GM12878 (cell line): ENCODE measurements at regions not wholly inside any gene's neighbourhood (a gene's known extent, or its start where the extent isn't known, plus 50 kb on each side); places are given as distances from the start of the nearest gene placed in this dataset.

Experiments used
- CBFB ChIP-seq: IDR thresholded peaks from 2 replicates; pipeline ENCODE4 v1.6.1; 2016; ENCODE audit warnings: antibody characterized with exemption, low read depth
- RAD21 ChIP-seq: IDR thresholded peaks from 2 replicates; pipeline ENCODE4 v1.6.1; 2011; ENCODE audit warnings: mild to moderate bottlenecking, low read depth, low read length, moderate library complexity; ENCODE audit not compliant: insufficient read depth
- SRF ChIP-seq, 2 experiments: IDR thresholded peaks; 2 replicates each; pipeline ENCODE4 v1.6.1; 2011; ENCODE audit warnings: low read depth in 2 of 2, low read length in 2 of 2, mild to moderate bottlenecking in 1 of 2, moderate library complexity in 1 of 2
- YBX1 ChIP-seq: fragments of 450-650 bp; IDR thresholded peaks from 2 replicates; pipeline ENCODE4 v1.6.1; 2016; ENCODE audit warnings: antibody characterized with exemption
- TF ChIP-seq, protein P1 (sequence below): IDR thresholded peaks from 2 replicates; pipeline ENCODE4 v1.6.1; 2012; ENCODE audit warnings: improper control_type of control experiment, low read depth, low read length; ENCODE audit not compliant: insufficient replicate concordance
- TF ChIP-seq, protein P2 (sequence below): fragments of 150-350 bp; IDR thresholded peaks from 2 replicates; pipeline ENCODE4 v1.6.1; 2014; ENCODE audit warnings: mild to moderate bottlenecking, low read depth, low read length

DNA sequence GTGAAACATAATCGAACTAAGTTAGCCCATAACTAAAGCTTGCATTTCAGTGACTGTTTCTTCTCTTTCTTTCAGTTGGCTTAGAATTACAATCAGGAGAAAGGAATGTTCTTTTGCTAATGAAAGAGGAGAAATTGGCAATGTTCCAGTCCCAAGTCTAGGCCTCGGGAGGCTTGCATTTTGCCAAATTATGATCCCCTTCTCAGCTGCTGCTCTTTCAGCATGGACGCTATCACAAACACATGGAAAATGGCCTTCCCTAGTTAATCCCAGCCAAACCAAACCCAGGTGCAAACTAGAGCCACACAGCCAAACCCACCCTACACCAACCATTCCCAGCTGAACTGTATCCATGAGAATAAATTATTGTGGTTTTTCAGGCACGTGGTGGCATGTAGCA, 605.2 kb upstream of the LRRTM4 start (continued):
- TF ChIP-seq, protein P1, sequence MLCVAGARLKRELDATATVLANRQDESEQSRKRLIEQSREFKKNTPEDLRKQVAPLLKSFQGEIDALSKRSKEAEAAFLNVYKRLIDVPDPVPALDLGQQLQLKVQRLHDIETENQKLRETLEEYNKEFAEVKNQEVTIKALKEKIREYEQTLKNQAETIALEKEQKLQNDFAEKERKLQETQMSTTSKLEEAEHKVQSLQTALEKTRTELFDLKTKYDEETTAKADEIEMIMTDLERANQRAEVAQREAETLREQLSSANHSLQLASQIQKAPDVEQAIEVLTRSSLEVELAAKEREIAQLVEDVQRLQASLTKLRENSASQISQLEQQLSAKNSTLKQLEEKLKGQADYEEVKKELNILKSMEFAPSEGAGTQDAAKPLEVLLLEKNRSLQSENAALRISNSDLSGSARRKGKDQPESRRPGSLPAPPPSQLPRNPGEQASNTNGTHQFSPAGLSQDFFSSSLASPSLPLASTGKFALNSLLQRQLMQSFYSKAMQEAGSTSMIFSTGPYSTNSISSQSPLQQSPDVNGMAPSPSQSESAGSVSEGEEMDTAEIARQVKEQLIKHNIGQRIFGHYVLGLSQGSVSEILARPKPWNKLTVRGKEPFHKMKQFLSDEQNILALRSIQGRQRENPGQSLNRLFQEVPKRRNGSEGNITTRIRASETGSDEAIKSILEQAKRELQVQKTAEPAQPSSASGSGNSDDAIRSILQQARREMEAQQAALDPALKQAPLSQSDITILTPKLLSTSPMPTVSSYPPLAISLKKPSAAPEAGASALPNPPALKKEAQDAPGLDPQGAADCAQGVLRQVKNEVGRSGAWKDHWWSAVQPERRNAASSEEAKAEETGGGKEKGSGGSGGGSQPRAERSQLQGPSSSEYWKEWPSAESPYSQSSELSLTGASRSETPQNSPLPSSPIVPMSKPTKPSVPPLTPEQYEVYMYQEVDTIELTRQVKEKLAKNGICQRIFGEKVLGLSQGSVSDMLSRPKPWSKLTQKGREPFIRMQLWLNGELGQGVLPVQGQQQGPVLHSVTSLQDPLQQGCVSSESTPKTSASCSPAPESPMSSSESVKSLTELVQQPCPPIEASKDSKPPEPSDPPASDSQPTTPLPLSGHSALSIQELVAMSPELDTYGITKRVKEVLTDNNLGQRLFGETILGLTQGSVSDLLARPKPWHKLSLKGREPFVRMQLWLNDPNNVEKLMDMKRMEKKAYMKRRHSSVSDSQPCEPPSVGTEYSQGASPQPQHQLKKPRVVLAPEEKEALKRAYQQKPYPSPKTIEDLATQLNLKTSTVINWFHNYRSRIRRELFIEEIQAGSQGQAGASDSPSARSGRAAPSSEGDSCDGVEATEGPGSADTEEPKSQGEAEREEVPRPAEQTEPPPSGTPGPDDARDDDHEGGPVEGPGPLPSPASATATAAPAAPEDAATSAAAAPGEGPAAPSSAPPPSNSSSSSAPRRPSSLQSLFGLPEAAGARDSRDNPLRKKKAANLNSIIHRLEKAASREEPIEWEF = no peak
- no peak for TF ChIP-seq RAD21
- TF ChIP-seq, protein P2, sequence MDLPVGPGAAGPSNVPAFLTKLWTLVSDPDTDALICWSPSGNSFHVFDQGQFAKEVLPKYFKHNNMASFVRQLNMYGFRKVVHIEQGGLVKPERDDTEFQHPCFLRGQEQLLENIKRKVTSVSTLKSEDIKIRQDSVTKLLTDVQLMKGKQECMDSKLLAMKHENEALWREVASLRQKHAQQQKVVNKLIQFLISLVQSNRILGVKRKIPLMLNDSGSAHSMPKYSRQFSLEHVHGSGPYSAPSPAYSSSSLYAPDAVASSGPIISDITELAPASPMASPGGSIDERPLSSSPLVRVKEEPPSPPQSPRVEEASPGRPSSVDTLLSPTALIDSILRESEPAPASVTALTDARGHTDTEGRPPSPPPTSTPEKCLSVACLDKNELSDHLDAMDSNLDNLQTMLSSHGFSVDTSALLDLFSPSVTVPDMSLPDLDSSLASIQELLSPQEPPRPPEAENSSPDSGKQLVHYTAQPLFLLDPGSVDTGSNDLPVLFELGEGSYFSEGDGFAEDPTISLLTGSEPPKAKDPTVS = no peak
- TF ChIP-seq CBFB = no peak
- TF ChIP-seq SRF (IDR thresholded peaks at IDR 0.05; ENCODE audit: low read depth in 2 of 2, low read length in 2 of 2) = no peak
- TF ChIP-seq YBX1 = no peak
